K562 (cell line): ENCODE measurements at regions not wholly inside any gene's neighbourhood (a gene's known extent, or its start where the extent isn't known, plus 50 kb on each side); places are given as distances from the start of the nearest gene placed in this dataset.

Source experiments
- ATAC-seq: fragments of 200-7000 bp; cut with Tn5 transposase; 3 replicates; pipeline ENCODE4 v1.9.1; 2020; ENCODE audit warnings: moderate library complexity
- BruUV-seq: library from RNA; stranded (reverse); fragments of 400-500 nt; replicated peaks from 2 replicates; lab custom pipeline; 2021; lab: Mats Ljungman, UMichigan
- CTCF ChIA-PET: fragments of 300-600 bp; formaldehyde crosslinking; extraction: SDS; loops from one replicate; lab custom pipeline; 2021; ENCODE audit warnings: low intra/inter-chr PET ratio; lab: Yijun Ruan, JAX
- POLR2A ChIA-PET: fragments of 300-600, 350-650 bp; sonication (Branson Sonifier 250); formaldehyde crosslinking; extraction: SDS; loops from one replicate; lab custom pipeline; 2021; ENCODE audit warnings: antibody characterized with exemption, inconsistent platforms; lab: Yijun Ruan, JAX
- DNase-seq, 4 experiments: peaks; one replicate each; pipeline versions ENCODE4 v3.0.0 to v3.0.0-alpha.2; 2011 to 2018; ENCODE audit warnings: low spot score in 3 of 4, mixed read lengths in 3 of 4; ENCODE audit errors: extremely low read depth in 1 of 4
- FAIRE-seq: peaks from 2 replicates; lab custom pipeline; 2011; peaks lifted over from hg19 to GRCh38; lab: Jason Lieb, UNC
- H2AFZ ChIP-seq: 2 replicates; pipeline ENCODE4 v1.6.0; 2011; ENCODE audit warnings: low read depth, low read length, control low read depth, inconsistent platforms
- H3K27ac ChIP-seq: fragments of 200-600 bp; 3 replicates; pipeline ENCODE4 v1.8.0; 2011; ENCODE audit warnings: low read depth, mild to moderate bottlenecking, control low read depth, inconsistent platforms, low read length, moderate library complexity, mixed read lengths; ENCODE audit errors: extremely low read depth
- H3K27me3 ChIP-seq, 2 experiments: fragments of 300-600 bp in 1 of 2; 2 replicates in 1 of 2; 3 replicates in 1 of 2; pipeline versions ENCODE4 v1.6.0 to v1.8.0; 2011; ENCODE audit warnings: inconsistent platforms in 2 of 2, low read length in 2 of 2, mild to moderate bottlenecking in 1 of 2, mixed read lengths in 1 of 2, moderate library complexity in 1 of 2; ENCODE audit not compliant: control insufficient read depth in 2 of 2, insufficient read depth in 2 of 2
- H3K36me3 ChIP-seq: fragments of 300-600 bp; 3 replicates; pipeline ENCODE4 v1.8.0; 2011; ENCODE audit warnings: mild to moderate bottlenecking, low read length, inconsistent platforms; ENCODE audit not compliant: control insufficient read depth, insufficient read depth
- H3K4me1 ChIP-seq, 2 experiments: fragments of 200-600 bp in 1 of 2; replicated peaks in 1 of 2; 2 replicates in 1 of 2; 3 replicates in 1 of 2; pipeline versions ENCODE4 v1.5.1 to v1.8.0; 2011; ENCODE audit warnings: inconsistent platforms in 2 of 2, low read length in 2 of 2, mild to moderate bottlenecking in 1 of 2, mixed read lengths in 1 of 2, moderate library complexity in 1 of 2; ENCODE audit not compliant: control insufficient read depth in 2 of 2, insufficient read depth in 2 of 2
- H3K4me2 ChIP-seq: 2 replicates; pipeline ENCODE4 v1.6.1; 2011; ENCODE audit warnings: low read length, control low read depth, inconsistent platforms, mixed read lengths; ENCODE audit not compliant: insufficient read depth
- H3K4me3 ChIP-seq: fragments of 200-600 bp; sonication (generic), shearing (Covaris generic); 2 replicates; pipeline ENCODE4 v1.5.1; 2016; ENCODE audit warnings: control low read depth, inconsistent platforms
- H3K79me2 ChIP-seq: fragments of 200-600 bp; 3 replicates; pipeline ENCODE4 v1.8.0; 2011; ENCODE audit warnings: low read length, inconsistent platforms; ENCODE audit not compliant: control insufficient read depth, insufficient read depth
- H3K9ac ChIP-seq, 2 experiments: 2 replicates each; pipeline versions ENCODE4 v1.6.0 to v1.6.1; 2011; ENCODE audit warnings: low read depth in 2 of 2, low read length in 2 of 2, control low read depth in 1 of 2, inconsistent platforms in 1 of 2, mild to moderate bottlenecking in 1 of 2, mixed read lengths in 1 of 2; ENCODE audit not compliant: insufficient read depth in 1 of 2
- H3K9me1 ChIP-seq: one replicate; pipeline ENCODE4 v1.6.0; 2011; ENCODE audit warnings: inconsistent platforms, mild to moderate bottlenecking, low read length, moderate library complexity; ENCODE audit not compliant: control insufficient read depth, insufficient read depth
- H3K9me3 ChIP-seq: replicated peaks from 2 replicates; pipeline ENCODE4 v1.5.1; 2011; ENCODE audit warnings: low read depth, low read length, inconsistent platforms; ENCODE audit not compliant: control insufficient read depth, insufficient read depth
- H4K20me1 ChIP-seq: replicated peaks from 2 replicates; pipeline ENCODE4 v1.6.1; 2011; ENCODE audit warnings: low read length, inconsistent platforms, mixed read lengths; ENCODE audit not compliant: control insufficient read depth, insufficient read depth
- BRF1 ChIP-seq: IDR thresholded peaks from 3 replicates; pipeline ENCODE4 v1.6.1; 2011; ENCODE audit warnings: borderline replicate concordance, mild to moderate bottlenecking; ENCODE audit not compliant: insufficient read length; ENCODE audit errors: extremely low read depth
- EWSR1 ChIP-seq: fragments of 450-650 bp; IDR thresholded peaks from 2 replicates; pipeline ENCODE4 v1.6.1; 2018; ENCODE audit warnings: borderline replicate concordance, mild to moderate bottlenecking, low read depth, moderate library complexity; ENCODE audit not compliant: partially characterized antibody
- HES1 ChIP-seq: fragments of 450-650 bp; IDR thresholded peaks from 2 replicates; pipeline ENCODE4 v1.6.1; 2016; ENCODE audit warnings: low read depth, mild to moderate bottlenecking, moderate library complexity
- KLF16 ChIP-seq: IDR thresholded peaks from 2 replicates; pipeline ENCODE4 v1.6.1; 2016; ENCODE audit warnings: antibody characterized with exemption
- WGBS: fragments of 100-300 bp; shearing (Covaris generic); methylation state at CpG from one replicate; pipeline ENCODE4 v1.1.6; 2016; ENCODE audit warnings: low coverage, mixed read lengths; ENCODE audit not compliant: insufficient coverage; ENCODE audit errors: missing lambda C conversion rate; 5-methylcytosine and 5-hydroxymethylcytosine counted together
- in situ Hi-C: fragments of 300-500 bp; cut with MboI; formaldehyde crosslinking; loops from 4 replicates; pipeline ENCODE4 v1.15.0; 2018; ENCODE audit warnings: inconsistent platforms, mixed read lengths
- intact Hi-C: fragments of 100-400 bp; cut with micrococcal nuclease; formaldehyde crosslinking; loops from 2 replicates; pipeline ENCODE4 v1.14.2; 2022

DNA sequence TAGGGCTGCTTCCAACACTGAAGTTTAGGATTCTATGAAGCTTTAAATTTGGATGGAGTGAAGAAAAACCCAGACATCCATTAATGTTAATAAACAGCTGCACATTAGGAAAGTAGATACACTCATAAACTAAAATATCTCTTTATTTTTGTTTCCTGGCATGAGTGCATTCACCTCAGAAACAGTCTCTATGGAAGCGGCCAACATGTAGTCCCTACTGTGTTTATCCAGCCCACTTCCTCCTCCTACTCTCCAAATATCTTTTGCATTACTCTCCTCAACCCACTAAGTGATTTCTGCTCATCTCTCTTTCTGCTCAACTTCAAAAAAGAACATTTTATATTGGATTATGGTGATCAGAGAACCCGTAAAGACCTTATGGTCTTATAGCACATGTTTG is 180.3 kb upstream of the MXRA5 start:
- CTCF ChIA-PET: no interaction called here
- WGBS: 7% methylated on average over 2 of the region's 2 CpGs
- BruUV-seq: no TSS peak

GRCh38 chrX:3526071-3526470 is 179.6 kb upstream of the MXRA5 start:
- H3K9ac ChIP-seq: no peak overlapping the region
- WGBS: 0% methylated on average over 5 of the region's 5 CpGs
- in situ Hi-C loops (no loop called here), intact Hi-C loops (no loop called here)
- H3K27ac ChIP-seq: no peak overlapping the region
- no peaks in the 10 kb centered on the region for H3K36me3 ChIP-seq
- no peak overlapping the region for H3K4me2 ChIP-seq
- ChIA-PET POLR2A (no interaction called here), CTCF (no interaction called here)
- H3K4me3 ChIP-seq: no peak overlapping the region
- H3K79me2 ChIP-seq: no peaks in the 10 kb centered on the region
- H3K9me3 ChIP-seq: no peaks in the 10 kb centered on the region
- BruUV-seq: no TSS peak
- H4K20me1 ChIP-seq: no peaks in the 10 kb centered on the region
- no peak for FAIRE-seq
- no peak for ATAC-seq
- no peaks in the 10 kb centered on the region for H3K27me3 ChIP-seq
- H3K4me1 ChIP-seq: no peaks in the 10 kb centered on the region
- H2AFZ ChIP-seq: no peak overlapping the region
- no peak for DNase-seq
- no peaks in the 10 kb centered on the region for H3K9me1 ChIP-seq
- TF ChIP-seq EWSR1: no peak
- TF ChIP-seq KLF16: no peak

More for the DNA sequence above, 180.3 kb upstream of the MXRA5 start:
- Histone ChIP-seq H3K36me3 (no peaks in the 10 kb centered on the region), H3K9me1 (no peaks in the 10 kb centered on the region), H3K4me2 (no peak overlapping the region), H3K27me3 (no peaks in the 10 kb centered on the region), H3K9me3 (no peaks in the 10 kb centered on the region), H4K20me1 (no peaks in the 10 kb centered on the region), H3K27ac (no peak overlapping the region), H3K4me3 (no peak overlapping the region), H3K4me1 (no peaks in the 10 kb centered on the region), H3K9ac (no peak overlapping the region), H3K79me2 (no peaks in the 10 kb centered on the region), H2AFZ (no peak overlapping the region)
- POLR2A ChIA-PET: no interaction called here
- FAIRE-seq (no peak), DNase-seq (no peak), ATAC-seq (no peak)
- intact Hi-C loops: no loop called here
- TF ChIP-seq HES1: no peak
- no peak for TF ChIP-seq BRF1
- in situ Hi-C loops: no loop called here
